IMR-90 (cell line): ENCODE measurements at regions not wholly inside any gene's neighbourhood (a gene's known extent, or its start where the extent isn't known, plus 50 kb on each side); places are given as distances from the start of the nearest gene placed in this dataset.

Experiments
- ATAC-seq: fragments of 200-7000 bp; cut with Tn5 transposase; 2 replicates; pipeline ENCODE4 v1.9.1; 2020; ENCODE audit warnings: low read depth, mild to moderate bottlenecking, moderate library complexity
- BruUV-seq: library from RNA; stranded (reverse); fragments of 400-500 nt; replicated peaks from 2 replicates; lab custom pipeline; 2021; lab: Mats Ljungman, UMichigan
- CTCF ChIA-PET: fragments of 300-600 bp; formaldehyde crosslinking; extraction: SDS; loops from one replicate; lab custom pipeline; 2021; ENCODE audit warnings: antibody characterized with exemption; lab: Yijun Ruan, JAX
- POLR2A ChIA-PET: fragments of 300-600 bp; sonication (Branson Sonifier 250); formaldehyde crosslinking; loops from one replicate; lab custom pipeline; 2022; ENCODE audit warnings: antibody characterized with exemption; ENCODE audit not compliant: unreplicated experiment; lab: Charles Lee
- DNase-seq: peaks from one replicate; pipeline ENCODE4 v3.0.0; 2013
- H2AFZ ChIP-seq: replicated peaks from 2 replicates; pipeline ENCODE3; 2013; ENCODE audit warnings: low read length, mild to moderate bottlenecking; ENCODE audit not compliant: poor library complexity
- H2AK5ac ChIP-seq: 2 replicates; pipeline ENCODE4 v1.6.1; 2013; ENCODE audit warnings: low read depth, low read length, inconsistent platforms
- H2AK9ac ChIP-seq: replicated peaks from 2 replicates; pipeline ENCODE3; 2013; ENCODE audit warnings: mild to moderate bottlenecking, low read depth, low read length, moderate library complexity; ENCODE audit not compliant: poor library complexity
- H2BK120ac ChIP-seq: 2 replicates; pipeline ENCODE4 v1.6.1; 2013; ENCODE audit warnings: low read depth, low read length, inconsistent platforms
- H2BK15ac ChIP-seq: 3 replicates; pipeline ENCODE4 v1.6.1; 2013; ENCODE audit warnings: low read depth, low read length, inconsistent platforms
- H2BK20ac ChIP-seq: 2 replicates; pipeline ENCODE4 v1.6.1; 2013; ENCODE audit warnings: low read depth, mild to moderate bottlenecking, inconsistent platforms, low read length, moderate library complexity
- H2BK5ac ChIP-seq: 2 replicates; pipeline ENCODE4 v1.6.1; 2013; ENCODE audit warnings: mild to moderate bottlenecking, low read depth, low read length, inconsistent platforms; ENCODE audit not compliant: poor library complexity, severe bottlenecking
- H3K14ac ChIP-seq: replicated peaks from 2 replicates; pipeline ENCODE4 v1.6.1; 2013; ENCODE audit warnings: low read depth, low read length, inconsistent platforms
- H3K18ac ChIP-seq: 2 replicates; pipeline ENCODE4 v1.6.1; 2013; ENCODE audit warnings: low read depth, low read length, control low read depth
- H3K23ac ChIP-seq: 2 replicates; pipeline ENCODE4 v1.6.1; 2013; ENCODE audit warnings: low read depth, low read length, inconsistent platforms
- H3K27ac ChIP-seq: 2 replicates; pipeline ENCODE4 v1.5.1; 2013; ENCODE audit warnings: mild to moderate bottlenecking, control low read depth, low read length; ENCODE audit not compliant: insufficient read depth
- H3K27me3 ChIP-seq: 2 replicates; pipeline ENCODE4 v1.6.1; 2013; ENCODE audit warnings: low read length; ENCODE audit not compliant: control insufficient read depth, insufficient read depth
- H3K36me3 ChIP-seq: 2 replicates; pipeline ENCODE4 v1.6.1; 2013; ENCODE audit warnings: low read length, mixed read lengths; ENCODE audit not compliant: control insufficient read depth, insufficient read depth
- H3K4ac ChIP-seq: 2 replicates; pipeline ENCODE4 v1.6.1; 2013; ENCODE audit warnings: low read depth, low read length, inconsistent platforms
- H3K4me1 ChIP-seq: 2 replicates; pipeline ENCODE4 v1.6.1; 2013; ENCODE audit warnings: low read length, mixed read lengths; ENCODE audit not compliant: control insufficient read depth, insufficient read depth
- H3K4me2 ChIP-seq: 2 replicates; pipeline ENCODE4 v1.6.1; 2013; ENCODE audit warnings: low read depth, mild to moderate bottlenecking, control low read depth, low read length, moderate library complexity
- H3K4me3 ChIP-seq: 2 replicates; pipeline ENCODE4 v1.5.1; 2013; ENCODE audit warnings: low read depth, mild to moderate bottlenecking, control low read depth, low read length, moderate library complexity; ENCODE audit not compliant: insufficient read depth
- H3K56ac ChIP-seq: 2 replicates; pipeline ENCODE4 v1.6.1; 2013; ENCODE audit warnings: low read length, inconsistent platforms; ENCODE audit not compliant: insufficient read depth; ENCODE audit errors: extremely low read depth
- H3K79me1 ChIP-seq, 2 experiments: 2 replicates each; pipeline ENCODE4 v1.6.1; 2013; ENCODE audit warnings: low read length in 2 of 2, inconsistent platforms in 1 of 2, low read depth in 1 of 2
- H3K9ac ChIP-seq: 2 replicates; pipeline ENCODE4 v1.6.1; 2013; ENCODE audit warnings: low read depth, low read length, control low read depth
- H3K9me1 ChIP-seq: 2 replicates; pipeline ENCODE4 v1.6.1; 2013; ENCODE audit warnings: low read length, inconsistent platforms; ENCODE audit not compliant: insufficient read depth
- H3K9me3 ChIP-seq: 2 replicates; pipeline ENCODE4 v1.6.1; 2013; ENCODE audit warnings: low read length; ENCODE audit not compliant: control insufficient read depth, insufficient read depth
- H4K20me1 ChIP-seq: 2 replicates; pipeline ENCODE4 v1.6.1; 2013; ENCODE audit warnings: low read length, inconsistent platforms; ENCODE audit not compliant: insufficient read depth
- H4K5ac ChIP-seq: 2 replicates; pipeline ENCODE4 v1.6.1; 2013; ENCODE audit warnings: mild to moderate bottlenecking, low read depth, low read length, control low read depth
- H4K8ac ChIP-seq, 2 experiments: 2 replicates each; pipeline ENCODE4 v1.6.1; 2013; ENCODE audit warnings: low read depth in 2 of 2, low read length in 2 of 2, control low read depth in 1 of 2, inconsistent platforms in 1 of 2
- H4K91ac ChIP-seq: 2 replicates; pipeline ENCODE4 v1.6.1; 2013; ENCODE audit warnings: low read depth, low read length, inconsistent platforms; ENCODE audit not compliant: insufficient read depth
- BHLHE40 ChIP-seq: fragments of 150-350 bp; IDR thresholded peaks from 2 replicates; pipeline ENCODE4 v1.6.1; 2016; ENCODE audit warnings: mild to moderate bottlenecking, low read depth, low read length
- CEBPB ChIP-seq: IDR thresholded peaks from 2 replicates; pipeline ENCODE4 v1.6.1; 2012; ENCODE audit warnings: low read depth, low read length, improper control_type of control experiment
- CHD1 ChIP-seq: IDR thresholded peaks from 2 replicates; pipeline ENCODE4 v1.6.1; 2012; ENCODE audit warnings: low read depth, low read length, improper control_type of control experiment
- ELK1 ChIP-seq: fragments of 150-350 bp; IDR thresholded peaks from 2 replicates; pipeline ENCODE4 v1.6.1; 2016; ENCODE audit warnings: low read depth, mild to moderate bottlenecking, low read length, moderate library complexity, borderline replicate concordance
- FOS ChIP-seq: fragments of 150-350 bp; IDR thresholded peaks from 2 replicates; pipeline ENCODE4 v1.6.1; 2016; ENCODE audit warnings: low read depth, low read length
- MAFK ChIP-seq: IDR thresholded peaks from 2 replicates; pipeline ENCODE4 v1.6.1; 2012; ENCODE audit warnings: low read depth, low read length, improper control_type of control experiment
- MAZ ChIP-seq: IDR thresholded peaks from 2 replicates; pipeline ENCODE4 v1.6.1; 2012; ENCODE audit warnings: low read depth, mild to moderate bottlenecking, low read length, improper control_type of control experiment, moderate library complexity, borderline replicate concordance
- MXI1 ChIP-seq: IDR thresholded peaks from 2 replicates; pipeline ENCODE4 v1.6.1; 2012; ENCODE audit warnings: low read depth, mild to moderate bottlenecking, low read length, moderate library complexity, borderline replicate concordance
- NFE2L2 ChIP-seq: fragments of 150-350 bp; IDR thresholded peaks from 2 replicates; pipeline ENCODE4 v1.6.1; 2016; ENCODE audit warnings: low read depth, mild to moderate bottlenecking, low read length
- POLR2A ChIP-seq: IDR thresholded peaks from 2 replicates; pipeline ENCODE4 v1.6.1; 2012; ENCODE audit warnings: mild to moderate bottlenecking, low read depth, low read length
- RAD21 ChIP-seq: IDR thresholded peaks from 2 replicates; pipeline ENCODE4 v1.6.1; 2012; ENCODE audit warnings: low read length, improper control_type of control experiment
- RCOR1 ChIP-seq: IDR thresholded peaks from 2 replicates; pipeline ENCODE4 v1.6.1; 2012; ENCODE audit warnings: mild to moderate bottlenecking, low read length, improper control_type of control experiment; ENCODE audit not compliant: insufficient replicate concordance
- RFX5 ChIP-seq: IDR thresholded peaks from 2 replicates; pipeline ENCODE4 v1.8.0; 2012; ENCODE audit warnings: low read depth, mild to moderate bottlenecking, low read length, moderate library complexity
- SMC3 ChIP-seq: fragments of 150-350 bp; IDR thresholded peaks from 2 replicates; pipeline ENCODE4 v1.6.1; 2016; ENCODE audit warnings: low read depth, mild to moderate bottlenecking, antibody characterized with exemption, low read length, moderate library complexity
- WGBS, 2 experiments: methylation state at CpG; one replicate each; pipeline versions ENCODE4 v1.1.5 to v1.1.7; 2013; ENCODE audit warnings: missing lambda C conversion rate in 2 of 2; ENCODE audit not compliant: insufficient read length in 1 of 2; ENCODE audit errors: extremely low coverage in 2 of 2; 5-methylcytosine and 5-hydroxymethylcytosine counted together
- dilution Hi-C: fragments of 300-500 bp; cut with HindIII; formaldehyde crosslinking; loops from one replicate; pipeline ENCODE4 v1.14.3; 2018; ENCODE audit warnings: low sequenced_read_pairs; ENCODE audit not compliant: unreplicated experiment
- in situ Hi-C: fragments of 300-500 bp; cut with MboI; formaldehyde crosslinking; loops from 3 replicates; pipeline ENCODE4 v1.14.3; 2019; ENCODE audit warnings: low sequenced_read_pairs, inconsistent platforms, mixed read lengths
- intact Hi-C: fragments of 100-400 bp; cut with micrococcal nuclease; formaldehyde crosslinking; loops from 2 replicates; pipeline ENCODE4 v1.10.0; 2022
- TF ChIP-seq, protein P1 (sequence below): conservative IDR thresholded peaks from 2 replicates; pipeline ENCODE4 v1.5.1; 2012; ENCODE audit warnings: mild to moderate bottlenecking, low read depth, low read length, improper control_type of control experiment
- TF ChIP-seq, protein P2 (sequence below): fragments of 150-350 bp; IDR thresholded peaks from 2 replicates; pipeline ENCODE4 v1.6.1; 2017; ENCODE audit warnings: mild to moderate bottlenecking, antibody characterized with exemption, low read length, low read depth

- intact Hi-C loops, result no loop called here
Observed at GRCh38 chr1:90573736-90574135, 143.4 kb downstream of the BARHL2 start.

More at GRCh38 chr1:90573736-90574135, 143.4 kb downstream of the BARHL2 start:
- no peaks in the 10 kb centered on the region; the same call in 1 of the 2 replicates for H3K9me1 ChIP-seq
- no TSS peak for BruUV-seq
- H4K91ac ChIP-seq, result no peak overlapping the region
- H2AK9ac ChIP-seq, result no peak overlapping the region
- no peak overlapping the region for H3K18ac ChIP-seq
- DNase-seq, result no peak
- dilution Hi-C loops (no loop called here), in situ Hi-C loops (no loop called here)
- H3K4ac ChIP-seq, result no peak overlapping the region
- no peak overlapping the region for H3K9ac ChIP-seq
- H3K14ac ChIP-seq, result no peak overlapping the region
- H3K9me3 ChIP-seq, result no peaks in the 10 kb centered on the region
- H2BK20ac ChIP-seq, result no peak overlapping the region
- H3K4me1 ChIP-seq, result no peaks in the 10 kb centered on the region
- ChIA-PET POLR2A (no interaction called here), CTCF (interaction anchor here (0.6 kb wide), 1 partner anchor 49 kb away, joined by 3 read pairs; no protein-coding TSS in a partner anchor)
- no peak overlapping the region for H3K4me2 ChIP-seq
- no peaks in the 10 kb centered on the region for H3K27me3 ChIP-seq
- H3K4me3 ChIP-seq, result no peak overlapping the region
- no CpG with 5 or more reads among the region's 3 CpGs for WGBS, 2 experiments
- H3K23ac ChIP-seq, result no peak overlapping the region
- H2BK120ac ChIP-seq, result no peak overlapping the region
- H4K5ac ChIP-seq, result no peak overlapping the region
- TF ChIP-seq MXI1, result no peak
- TF ChIP-seq RCOR1, result no peak
- no peak for TF ChIP-seq FOS
- TF ChIP-seq, protein P1, sequence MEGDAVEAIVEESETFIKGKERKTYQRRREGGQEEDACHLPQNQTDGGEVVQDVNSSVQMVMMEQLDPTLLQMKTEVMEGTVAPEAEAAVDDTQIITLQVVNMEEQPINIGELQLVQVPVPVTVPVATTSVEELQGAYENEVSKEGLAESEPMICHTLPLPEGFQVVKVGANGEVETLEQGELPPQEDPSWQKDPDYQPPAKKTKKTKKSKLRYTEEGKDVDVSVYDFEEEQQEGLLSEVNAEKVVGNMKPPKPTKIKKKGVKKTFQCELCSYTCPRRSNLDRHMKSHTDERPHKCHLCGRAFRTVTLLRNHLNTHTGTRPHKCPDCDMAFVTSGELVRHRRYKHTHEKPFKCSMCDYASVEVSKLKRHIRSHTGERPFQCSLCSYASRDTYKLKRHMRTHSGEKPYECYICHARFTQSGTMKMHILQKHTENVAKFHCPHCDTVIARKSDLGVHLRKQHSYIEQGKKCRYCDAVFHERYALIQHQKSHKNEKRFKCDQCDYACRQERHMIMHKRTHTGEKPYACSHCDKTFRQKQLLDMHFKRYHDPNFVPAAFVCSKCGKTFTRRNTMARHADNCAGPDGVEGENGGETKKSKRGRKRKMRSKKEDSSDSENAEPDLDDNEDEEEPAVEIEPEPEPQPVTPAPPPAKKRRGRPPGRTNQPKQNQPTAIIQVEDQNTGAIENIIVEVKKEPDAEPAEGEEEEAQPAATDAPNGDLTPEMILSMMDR, result no peak
- TF ChIP-seq MAFK, result no peak
- TF ChIP-seq ELK1, result no peak
- no peak for TF ChIP-seq POLR2A
- TF ChIP-seq RFX5, result no peak
- TF ChIP-seq RAD21, result no peak
- no peak for TF ChIP-seq MAZ
- no peak for TF ChIP-seq CHD1
- TF ChIP-seq, protein P2, sequence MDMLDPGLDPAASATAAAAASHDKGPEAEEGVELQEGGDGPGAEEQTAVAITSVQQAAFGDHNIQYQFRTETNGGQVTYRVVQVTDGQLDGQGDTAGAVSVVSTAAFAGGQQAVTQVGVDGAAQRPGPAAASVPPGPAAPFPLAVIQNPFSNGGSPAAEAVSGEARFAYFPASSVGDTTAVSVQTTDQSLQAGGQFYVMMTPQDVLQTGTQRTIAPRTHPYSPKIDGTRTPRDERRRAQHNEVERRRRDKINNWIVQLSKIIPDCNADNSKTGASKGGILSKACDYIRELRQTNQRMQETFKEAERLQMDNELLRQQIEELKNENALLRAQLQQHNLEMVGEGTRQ, result no peak
- no peak for TF ChIP-seq CEBPB
- no peak for TF ChIP-seq SMC3
- TF ChIP-seq BHLHE40, result no peak
- no peak for TF ChIP-seq NFE2L2
- no peaks in the 10 kb centered on the region for H4K20me1 ChIP-seq
- H2AFZ ChIP-seq, result no peak overlapping the region
- no peak overlapping the region for H3K27ac ChIP-seq
- ATAC-seq, result no peak
- no peak overlapping the region for H3K56ac ChIP-seq
- H2BK15ac ChIP-seq, result no peak overlapping the region
- H2BK5ac ChIP-seq, result no peak overlapping the region
- H4K8ac ChIP-seq, result no peak overlapping the region
- H3K36me3 ChIP-seq, result no peaks in the 10 kb centered on the region
- H2AK5ac ChIP-seq, result no peak overlapping the region
- H3K79me1 ChIP-seq, result no peaks in the 10 kb centered on the region
